K562 (cell line): ENCODE measurements at regions not wholly inside any gene's neighbourhood (a gene's known extent, or its start where the extent isn't known, plus 50 kb on each side); places are given as distances from the start of the nearest gene placed in this dataset.

Source experiments
- ARID3B ChIP-seq: fragments of 250-450 bp; sonication (Bioruptor Pico); IDR thresholded peaks from 2 replicates; pipeline ENCODE4 v1.4.0; 2020; ENCODE audit warnings: borderline replicate concordance
- CXXC5 ChIP-seq: fragments of 250-450 bp; sonication (Bioruptor Pico); IDR thresholded peaks from 2 replicates; pipeline ENCODE4 v1.8.0; 2022; ENCODE audit warnings: inconsistent platforms, mild to moderate bottlenecking, moderate library complexity
- EZH2 ChIP-seq: IDR thresholded peaks from 2 replicates; pipeline ENCODE4 v1.6.1; 2012; ENCODE audit warnings: low read depth, mild to moderate bottlenecking, inconsistent platforms, low read length, borderline replicate concordance
- JUND ChIP-seq, 2 experiments: IDR thresholded peaks; 2 replicates in 1 of 2; 3 replicates in 1 of 2; pipeline ENCODE4 v1.6.1; 2011; ENCODE audit warnings: borderline replicate concordance in 2 of 2, low read depth in 2 of 2, low read length in 2 of 2, improper control_type of control experiment in 1 of 2, missing biosample characterization in 1 of 2, missing genetic modification characterization in 1 of 2, missing genetic modification reagents in 1 of 2
- NFYB ChIP-seq: IDR thresholded peaks from 2 replicates; pipeline ENCODE4 v1.6.1; 2011; ENCODE audit warnings: mild to moderate bottlenecking, moderate library complexity; ENCODE audit not compliant: insufficient read length; ENCODE audit errors: extremely low read depth
- POLR2AphosphoS5 ChIP-seq: IDR thresholded peaks from 2 replicates; pipeline ENCODE4 v1.6.1; 2011; ENCODE audit warnings: mild to moderate bottlenecking, low read depth, low read length, moderate library complexity; ENCODE audit not compliant: control insufficient read depth, insufficient read depth
- TARDBP ChIP-seq: fragments of 450-650 bp; IDR thresholded peaks from 2 replicates; pipeline ENCODE4 v1.6.1; 2016
- YY1 ChIP-seq, 3 experiments: IDR thresholded peaks; 2 replicates each; pipeline ENCODE4 v1.6.1; 2011; ENCODE audit warnings: low read length in 2 of 3, mild to moderate bottlenecking in 2 of 3, moderate library complexity in 2 of 3, borderline replicate concordance in 1 of 3, control low read depth in 1 of 3, low read depth in 1 of 3; ENCODE audit not compliant: insufficient read depth in 3 of 3, insufficient replicate concordance in 2 of 3, control insufficient read depth in 1 of 3, insufficient read length in 1 of 3; ENCODE audit errors: extremely low read depth in 1 of 3
- ZNF224 ChIP-seq: sonication (generic); formaldehyde crosslinking; IDR thresholded peaks from 2 replicates; pipeline ENCODE4 v1.8.0; 2022; ENCODE audit warnings: mild to moderate bottlenecking, missing genetic modification reagents
- ZNF830 ChIP-seq: fragments of 250-450 bp; sonication (Bioruptor Pico); IDR thresholded peaks from 2 replicates; pipeline ENCODE4 v1.5.0; 2021; ENCODE audit warnings: mild to moderate bottlenecking
- TF ChIP-seq, protein P1 (sequence below), 3 experiments: IDR thresholded peaks in 2 of 3; conservative IDR thresholded peaks in 1 of 3; 2 replicates each; pipeline ENCODE4 v1.5.1; 2011 to 2012; ENCODE audit warnings: low read length in 3 of 3, mild to moderate bottlenecking in 3 of 3, control low read depth in 2 of 3, improper control_type of control experiment in 1 of 3, inconsistent platforms in 1 of 3, low read depth in 1 of 3, mixed read lengths in 1 of 3, moderate library complexity in 1 of 3; ENCODE audit not compliant: insufficient read depth in 2 of 3
- TF ChIP-seq, protein P2 (sequence below), 2 experiments: fragments of 200-800 bp in 1 of 2; sonication (Bioruptor generic) in 1 of 2; sonication (generic) in 1 of 2; formaldehyde crosslinking in 1 of 2; IDR thresholded peaks in 1 of 2; conservative IDR thresholded peaks in 1 of 2; 2 replicates each; pipeline versions ENCODE4 v1.5.0 to v1.6.1; 2016 to 2020; ENCODE audit warnings: missing compliant biosample characterization in 1 of 2, missing genetic modification characterization in 1 of 2, missing genetic modification reagents in 1 of 2

- TF ChIP-seq EZH2 (no peak), TARDBP (no peak), CXXC5 (CRISPR knock-in tag) (no peak), ARID3B (CRISPR knock-in tag) (no peak), JUND (IDR thresholded peaks at IDR 0.05; ENCODE audit: borderline replicate concordance, low read depth, low read length) (no peak), JUND (tag; IDR thresholded peaks at IDR 0.05; ENCODE audit: borderline replicate concordance, low read depth, low read length) (no peak), NFYB (no peak), ZNF224 (no peak), ZNF830 (CRISPR knock-in tag) (no peak), YY1 (IDR thresholded peaks at IDR 0.05; ENCODE audit: borderline replicate concordance in 1 of 3, control insufficient read depth in 1 of 3, extremely low read depth in 1 of 3, insufficient read depth in 3 of 3, insufficient read length in 1 of 3, insufficient replicate concordance in 2 of 3, low read depth in 1 of 3, low read length in 2 of 3) (no peak), POLR2AphosphoS5 (no peak)
- TF ChIP-seq, protein P1, sequence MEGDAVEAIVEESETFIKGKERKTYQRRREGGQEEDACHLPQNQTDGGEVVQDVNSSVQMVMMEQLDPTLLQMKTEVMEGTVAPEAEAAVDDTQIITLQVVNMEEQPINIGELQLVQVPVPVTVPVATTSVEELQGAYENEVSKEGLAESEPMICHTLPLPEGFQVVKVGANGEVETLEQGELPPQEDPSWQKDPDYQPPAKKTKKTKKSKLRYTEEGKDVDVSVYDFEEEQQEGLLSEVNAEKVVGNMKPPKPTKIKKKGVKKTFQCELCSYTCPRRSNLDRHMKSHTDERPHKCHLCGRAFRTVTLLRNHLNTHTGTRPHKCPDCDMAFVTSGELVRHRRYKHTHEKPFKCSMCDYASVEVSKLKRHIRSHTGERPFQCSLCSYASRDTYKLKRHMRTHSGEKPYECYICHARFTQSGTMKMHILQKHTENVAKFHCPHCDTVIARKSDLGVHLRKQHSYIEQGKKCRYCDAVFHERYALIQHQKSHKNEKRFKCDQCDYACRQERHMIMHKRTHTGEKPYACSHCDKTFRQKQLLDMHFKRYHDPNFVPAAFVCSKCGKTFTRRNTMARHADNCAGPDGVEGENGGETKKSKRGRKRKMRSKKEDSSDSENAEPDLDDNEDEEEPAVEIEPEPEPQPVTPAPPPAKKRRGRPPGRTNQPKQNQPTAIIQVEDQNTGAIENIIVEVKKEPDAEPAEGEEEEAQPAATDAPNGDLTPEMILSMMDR (IDR thresholded peaks at IDR 0.05 in 2 of 3, conservative IDR thresholded peaks at IDR 0.05 in 1 of 3; ENCODE audit: insufficient read depth in 2 of 3, low read depth in 1 of 3, low read length in 3 of 3) = no peak
- TF ChIP-seq, protein P2, sequence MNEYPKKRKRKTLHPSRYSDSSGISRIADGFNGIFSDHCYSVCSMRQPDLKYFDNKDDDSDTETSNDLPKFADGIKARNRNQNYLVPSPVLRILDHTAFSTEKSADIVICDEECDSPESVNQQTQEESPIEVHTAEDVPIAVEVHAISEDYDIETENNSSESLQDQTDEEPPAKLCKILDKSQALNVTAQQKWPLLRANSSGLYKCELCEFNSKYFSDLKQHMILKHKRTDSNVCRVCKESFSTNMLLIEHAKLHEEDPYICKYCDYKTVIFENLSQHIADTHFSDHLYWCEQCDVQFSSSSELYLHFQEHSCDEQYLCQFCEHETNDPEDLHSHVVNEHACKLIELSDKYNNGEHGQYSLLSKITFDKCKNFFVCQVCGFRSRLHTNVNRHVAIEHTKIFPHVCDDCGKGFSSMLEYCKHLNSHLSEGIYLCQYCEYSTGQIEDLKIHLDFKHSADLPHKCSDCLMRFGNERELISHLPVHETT (CRISPR knock-in tag; conservative IDR thresholded peaks at IDR 0.05 in 1 of 2, IDR thresholded peaks at IDR 0.05 in 1 of 2) = no peak
Observed at GRCh38 chr5:6810641-6811405, 97.6 kb downstream of the TENT4A start.
